HG03442 (cell line): ENCODE measurements at regions not wholly inside any gene's neighbourhood (a gene's known extent, or its start where the extent isn't known, plus 50 kb on each side); places are given as distances from the start of the nearest gene placed in this dataset.
"Not testable (repeated sequence)": the region's sequence is repeated elsewhere in the genome, so short reads cannot be mapped to it uniquely, and the experiment has no call there.

ENCODE experiments used
- ATAC-seq: cut with Tn5 transposase; IDR thresholded peaks from one replicate; pipeline ENCODE4 v1.9.1; 2021; ENCODE audit warnings: mild to moderate bottlenecking, moderate library complexity; ENCODE audit not compliant: unreplicated experiment

GRCh38 chr13:34721631-34722595, 220.2 kb upstream of the NBEA start:
- no peak for ATAC-seq

- no peak for ATAC-seq
These were observed 219.1 kb upstream of the NBEA start for GRCh38 chr13:34722922-34723321.

- ATAC-seq, result no peak
These were observed 211.1 kb upstream of the NBEA start for GRCh38 chr13:34730961-34731360.

GRCh38 chr13:34731486-34731885, 210.6 kb upstream of the NBEA start:
- no peak for ATAC-seq

- ATAC-seq, result no peak
These were observed 208.3 kb upstream of the NBEA start for GRCh38 chr13:34733721-34734120.

- ATAC-seq, result no peak
These were observed 207.1 kb upstream of the NBEA start for GRCh38 chr13:34734932-34735331.

DNA sequence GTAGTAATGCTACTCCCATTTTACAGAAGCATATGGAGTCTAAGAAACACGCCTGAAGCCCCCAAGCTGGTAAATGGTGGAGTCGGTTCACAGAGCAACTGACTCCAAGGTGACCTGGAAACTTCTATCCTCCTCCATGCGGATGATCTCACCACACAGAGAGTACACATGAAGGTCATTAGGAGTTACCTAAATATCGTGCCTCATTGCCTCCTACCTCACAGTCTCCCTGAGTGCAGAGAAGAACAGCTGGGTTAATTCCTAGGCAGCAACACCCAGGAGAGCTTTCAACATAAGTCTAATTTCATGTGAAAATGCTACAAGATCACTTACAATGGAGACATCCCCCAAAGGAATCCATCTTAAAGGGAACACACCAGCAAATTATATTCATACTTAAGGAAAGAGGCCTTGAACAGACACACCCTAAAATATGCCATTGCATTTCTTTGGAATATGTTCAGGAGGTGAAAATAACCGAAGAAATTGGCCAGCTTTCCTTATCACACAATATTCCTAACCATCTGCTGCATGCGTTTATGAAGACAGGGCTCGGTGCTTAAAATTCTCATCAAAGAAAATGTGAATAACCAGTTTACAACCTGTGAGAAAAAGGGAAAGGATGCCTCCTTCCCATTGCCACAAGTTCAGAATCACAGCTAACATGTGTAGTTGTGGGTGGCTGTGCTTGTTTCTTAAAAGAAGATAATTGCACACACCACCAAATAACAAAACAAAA, 203.6 kb upstream of the NBEA start:
- no peak for ATAC-seq

- ATAC-seq, result not testable (repeated sequence)
These were observed 195.0 kb upstream of the NBEA start for GRCh38 chr13:34747056-34747455.

- no peak for ATAC-seq
These were observed 194.6 kb upstream of the NBEA start for GRCh38 chr13:34747507-34747906.

DNA sequence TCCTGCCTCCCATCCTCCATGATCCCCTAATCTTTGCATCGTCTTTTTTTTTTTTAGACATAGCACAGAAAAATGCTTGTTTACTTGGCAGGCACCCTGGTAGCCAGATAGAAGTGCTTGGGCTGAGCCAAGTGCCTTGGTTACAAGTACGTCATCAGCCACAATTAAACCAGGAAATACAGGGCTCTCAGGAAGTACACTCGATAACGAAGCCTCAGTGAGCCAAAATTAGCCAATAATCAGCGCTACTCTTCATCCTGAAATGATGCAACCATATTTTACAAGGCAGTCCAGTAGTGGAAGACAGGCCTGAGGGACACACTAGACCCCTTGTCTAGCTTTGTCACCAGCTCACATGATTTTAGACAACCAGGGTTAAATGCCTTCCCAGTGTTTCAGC, 194.0 kb upstream of the NBEA start:
- no peak for ATAC-seq

- no peak for ATAC-seq
These were observed 193.5 kb upstream of the NBEA start for GRCh38 chr13:34748596-34748995.

DNA sequence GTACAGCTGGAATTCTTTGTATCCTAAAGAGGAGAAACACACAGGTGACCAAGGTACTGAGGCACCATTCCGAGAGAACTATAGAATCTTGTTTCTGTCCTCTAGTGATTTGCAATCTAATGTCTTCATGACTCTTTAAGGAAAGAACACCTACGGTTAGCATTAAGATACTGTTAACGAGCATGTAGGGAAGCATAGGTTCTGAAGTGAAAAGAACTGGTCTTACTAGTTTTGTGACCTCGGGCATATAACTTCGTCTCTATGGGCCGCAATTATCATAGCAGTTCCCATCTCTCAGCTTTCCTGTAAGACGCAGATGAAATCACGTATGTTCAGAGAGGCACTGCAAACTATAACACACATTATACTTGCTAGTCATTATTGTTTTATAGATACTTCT, 193.0 kb upstream of the NBEA start:
- ATAC-seq, result no peak

GRCh38 chr13:34750078-34750931, 191.8 kb upstream of the NBEA start:
- peak; percentile 45 for ATAC-seq

DNA sequence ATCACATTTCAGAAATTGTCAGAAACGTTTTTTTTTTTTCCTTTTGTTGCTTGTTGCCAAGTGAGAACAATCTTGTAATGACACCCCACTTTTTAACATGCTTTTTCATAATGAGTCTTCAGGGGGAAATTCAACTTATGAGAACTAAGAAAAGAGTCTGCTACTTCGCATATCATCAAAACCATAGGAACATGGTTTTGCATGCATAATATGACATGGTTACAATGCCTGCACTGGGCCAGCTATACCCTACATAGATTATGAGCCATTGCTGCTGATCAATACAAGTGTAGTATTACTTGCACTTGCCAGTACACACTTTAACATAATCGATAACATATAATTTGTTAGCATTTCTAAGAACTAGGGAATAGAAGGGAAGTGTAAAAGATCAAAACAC, 191.0 kb upstream of the NBEA start:
- no peak for ATAC-seq

GRCh38 chr13:34751492-34751891, 190.6 kb upstream of the NBEA start:
- ATAC-seq, result peak; percentile 39

DNA sequence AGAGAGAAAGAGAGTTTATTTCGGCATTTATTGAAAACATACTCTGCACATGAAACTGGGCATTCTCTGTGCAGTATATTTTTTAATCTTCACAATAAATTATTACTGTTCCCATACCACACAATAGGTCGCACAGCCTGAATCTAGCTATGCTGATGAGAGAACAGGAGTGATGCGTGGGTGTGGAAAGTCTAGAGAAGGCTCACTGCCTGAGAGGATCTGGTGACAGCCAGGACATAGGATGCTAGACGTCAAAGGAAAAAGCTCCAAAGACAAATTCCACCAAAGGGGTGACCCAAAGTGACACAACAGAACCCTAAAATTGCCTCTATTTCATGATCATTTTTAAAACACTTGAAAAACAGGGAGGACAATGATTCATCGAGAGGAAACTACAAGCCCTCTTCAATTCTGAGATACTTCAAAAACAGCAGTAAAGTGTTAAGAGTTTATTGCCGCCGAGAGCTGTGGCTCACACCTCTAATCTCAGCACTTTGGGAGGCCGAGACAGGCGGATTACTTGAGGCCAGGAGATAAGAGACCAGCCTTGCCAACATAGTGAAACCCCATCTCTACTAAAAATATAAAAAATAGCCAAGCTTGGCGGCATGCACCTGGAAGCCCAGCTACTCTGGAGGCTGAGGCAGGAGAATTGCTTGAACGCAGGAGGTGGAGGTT, 189.6 kb upstream of the NBEA start:
- ATAC-seq, result no peak

- ATAC-seq, result no peak
These were observed 185.9 kb upstream of the NBEA start for GRCh38 chr13:34756136-34756535.

DNA sequence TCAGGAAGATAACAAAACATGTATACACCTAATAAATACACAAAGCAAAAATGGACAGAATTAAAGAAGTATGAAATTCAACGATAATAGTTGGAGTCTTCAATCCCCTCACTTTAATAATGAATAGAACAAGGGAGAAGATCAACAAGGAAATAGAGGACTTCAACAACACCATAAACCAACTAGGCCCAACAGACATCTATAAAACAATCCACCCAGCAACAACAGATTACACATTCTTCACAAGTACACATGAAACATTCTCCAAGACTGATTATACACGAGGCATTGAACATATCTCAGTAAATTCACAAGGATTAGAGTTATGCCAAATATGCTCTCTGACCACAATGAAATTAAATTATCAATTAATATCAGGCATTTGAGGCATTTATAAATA, 185.5 kb upstream of the NBEA start:
- ATAC-seq, result no peak

DNA sequence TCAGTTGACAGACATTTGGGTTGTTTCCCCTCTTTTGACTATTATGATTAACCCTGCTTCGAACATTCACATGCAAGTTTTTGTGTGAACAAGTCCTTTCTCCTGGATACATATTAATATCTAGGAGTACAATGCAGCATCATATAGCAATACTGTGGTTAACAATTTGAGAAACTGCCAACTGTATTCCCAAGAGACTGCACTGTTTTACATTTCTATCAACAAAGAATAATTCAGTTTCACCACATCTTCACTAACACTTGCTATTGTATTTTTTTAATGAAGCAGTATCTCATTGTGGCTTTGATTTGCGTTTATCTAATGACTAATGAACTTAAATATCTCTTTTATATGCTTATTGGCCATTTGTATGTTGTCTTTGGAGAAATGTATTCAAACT, 184.6 kb upstream of the NBEA start:
- ATAC-seq, result no peak

- no peak for ATAC-seq
These were observed 183.4 kb upstream of the NBEA start for GRCh38 chr13:34758628-34759027.

GRCh38 chr13:34762312-34762711, 179.8 kb upstream of the NBEA start:
- ATAC-seq, result no peak
